Aorta (tissue), 5 donors: ENCODE measurements at regions not wholly inside any gene's neighbourhood (a gene's known extent, or its start where the extent isn't known, plus 50 kb on each side); places are given as distances from the start of the nearest gene placed in this dataset.

Experiments
- ATAC-seq: fragments of 200-7000 bp; cut with Tn5 transposase; one replicate; pipeline ENCODE4 v1.9.1; 2022; ENCODE audit warnings: moderate library complexity; ENCODE audit not compliant: low FRiP score
- DNase-seq, 2 donors: peaks; one replicate each; pipeline ENCODE4 v3.0.0-alpha.2; 2020
- H3K27ac ChIP-seq, 2 donors: one replicate each; pipeline ENCODE4 v1.5.1; 2013; ENCODE audit warnings: low read length in 2 of 2, mild to moderate bottlenecking in 2 of 2, moderate library complexity in 2 of 2, control low read depth in 1 of 2, inconsistent platforms in 1 of 2, low read depth in 1 of 2
- H3K27me3 ChIP-seq, 2 donors: one replicate each; pipeline ENCODE4 v1.6.1; 2013; ENCODE audit warnings: control low read depth in 1 of 2, low read length in 1 of 2, mild to moderate bottlenecking in 1 of 2, moderate library complexity in 1 of 2; ENCODE audit not compliant: insufficient read depth in 2 of 2, control insufficient read depth in 1 of 2
- H3K36me3 ChIP-seq, 2 donors: one replicate each; pipeline ENCODE4 v1.6.1; 2013; ENCODE audit warnings: control low read depth in 1 of 2, low read length in 1 of 2, mild to moderate bottlenecking in 1 of 2; ENCODE audit not compliant: insufficient read depth in 2 of 2, control insufficient read depth in 1 of 2
- H3K4me1 ChIP-seq, 2 donors: one replicate each; pipeline ENCODE4 v1.6.1; 2013; ENCODE audit warnings: low read length in 2 of 2, control low read depth in 1 of 2, mild to moderate bottlenecking in 1 of 2, moderate library complexity in 1 of 2; ENCODE audit not compliant: insufficient read depth in 2 of 2, control insufficient read depth in 1 of 2
- H3K4me3 ChIP-seq, 2 donors: one replicate each; pipeline ENCODE4 v1.5.1; 2013; ENCODE audit warnings: low read length in 2 of 2, control low read depth in 1 of 2, mild to moderate bottlenecking in 1 of 2
- H3K9me3 ChIP-seq: one replicate; pipeline ENCODE4 v1.6.1; 2013; ENCODE audit warnings: mild to moderate bottlenecking, low read length; ENCODE audit not compliant: control insufficient read depth
- WGBS, 2 donors: extraction: QIAGEN DNeasy Blood & Tissue Kit; methylation state at CpG; one replicate each; pipeline ENCODE4 v1.1.7; 2013; 5-methylcytosine and 5-hydroxymethylcytosine counted together
- intact Hi-C, 2 donors: fragments of 100-400 bp; cut with DNase I; formaldehyde crosslinking; loops; one replicate each; pipeline versions ENCODE4 v1.14.2 to v1.15.0; 2022
- donor health status: healthy with polysubstance abuse.
- donor health status: Bipolar disorder and iron deficiency.
- donor health status: DM: no; HTN: no; CAD: no.
- donor health status: DM: no; HTN: no; CAD: no.
- donor health status: DM: yes; HTN: yes; CAD: no.

GRCh38 chr10:31650010-31650409, 278.6 kb downstream of the ARHGAP12 start:
- Histone ChIP-seq H3K36me3 (no peaks in the 10 kb centered on the region), H3K27me3 (no peaks in the 10 kb centered on the region), H3K27ac (peak overlapping the region; percentile 79 to 94), H3K9me3 (no peaks in the 10 kb centered on the region), H3K4me1 (peaks cover 0 to 4% of the 10 kb centered on the region in 2 donors), H3K4me3 (peak overlapping the region; percentile 50 to 80)
- peak; percentile 87 for ATAC-seq
- intact Hi-C loops = no loop called here
- 5% methylated on average over 8 of the region's 8 CpGs for WGBS, 2 donors
- DNase-seq = peak; percentile 91 to 94

GRCh38 chr10:31648966-31649365, 279.7 kb downstream of the ARHGAP12 start:
- Histone ChIP-seq H3K27me3 (no peaks in the 10 kb centered on the region), H3K9me3 (no peaks in the 10 kb centered on the region), H3K4me1 (peaks cover 0 to 4% of the 10 kb centered on the region in 2 donors), H3K27ac (peak overlapping the region; percentile 23 to 85), H3K4me3 (no peak overlapping the region), H3K36me3 (no peaks in the 10 kb centered on the region)
- intact Hi-C loops = loop anchor here (2.0 to 5.0 kb wide), 3 partner anchors 46 to 108 kb away; no protein-coding TSS in a partner anchor
- ATAC-seq (no peak), DNase-seq (no peak)
- WGBS, 2 donors = 16 to 22% methylated on average over 8 of the region's 8 CpGs

GRCh38 chr10:31647861-31648260, 280.8 kb downstream of the ARHGAP12 start:
- Histone ChIP-seq H3K4me1 (peaks cover 0 to 4% of the 10 kb centered on the region in 2 donors), H3K36me3 (no peaks in the 10 kb centered on the region), H3K4me3 (no peak overlapping the region), H3K27ac (no peak overlapping the region), H3K9me3 (no peaks in the 10 kb centered on the region), H3K27me3 (no peaks in the 10 kb centered on the region)
- WGBS, 2 donors = 87 to 96% methylated on average over 5 of the region's 5 CpGs
- DNase-seq (no peak), ATAC-seq (no peak)
- intact Hi-C loops = loop anchor here (2.0 to 5.0 kb wide), 3 partner anchors 45 to 109 kb away; no protein-coding TSS in a partner anchor

- H3K27ac ChIP-seq = no peak overlapping the region
- H3K9me3 ChIP-seq = no peaks in the 10 kb centered on the region
- peaks cover 0 to 4% of the 10 kb centered on the region in 2 donors for H3K4me1 ChIP-seq
- no peak for ATAC-seq
- no peak overlapping the region for H3K4me3 ChIP-seq
- intact Hi-C loops = loop anchor here (5.0 kb wide), 2 partner anchors 44 to 111 kb away; no protein-coding TSS in a partner anchor
- H3K36me3 ChIP-seq = no peaks in the 10 kb centered on the region
- H3K27me3 ChIP-seq = no peaks in the 10 kb centered on the region
- no peak for DNase-seq
- WGBS, 2 donors = 95 to 97% methylated on average over 4 of the region's 4 CpGs
These were observed 282.1 kb downstream of the ARHGAP12 start for GRCh38 chr10:31646519-31646918.

GRCh38 chr10:31645786-31646185, 282.8 kb downstream of the ARHGAP12 start:
- Histone ChIP-seq H3K36me3 (no peaks in the 10 kb centered on the region), H3K4me3 (no peak overlapping the region), H3K4me1 (peaks cover 0 to 4% of the 10 kb centered on the region in 2 donors), H3K27me3 (no peaks in the 10 kb centered on the region), H3K27ac (no peak overlapping the region), H3K9me3 (no peaks in the 10 kb centered on the region)
- DNase-seq = no peak
- no peak for ATAC-seq
- 94% methylated on average over 6 of the region's 6 CpGs for WGBS, 2 donors
- intact Hi-C loops = loop anchor here (5.0 kb wide), 2 partner anchors 43 to 112 kb away; no protein-coding TSS in a partner anchor

GRCh38 chr10:31644931-31645633, 283.5 kb downstream of the ARHGAP12 start:
- Histone ChIP-seq H3K27me3 (no peaks in the 10 kb centered on the region), H3K4me1 (peaks cover 0 to under 1% of the 10 kb centered on the region in 2 donors), H3K27ac (no peak overlapping the region), H3K36me3 (no peaks in the 10 kb centered on the region), H3K9me3 (no peaks in the 10 kb centered on the region), H3K4me3 (no peak overlapping the region)
- WGBS, 2 donors = 96 to 99% methylated on average over 4 of the region's 4 CpGs
- DNase-seq = no peak
- intact Hi-C loops = loop anchor here (5.0 kb wide), 2 partner anchors 43 to 112 kb away; no protein-coding TSS in a partner anchor
- no peak for ATAC-seq

- ATAC-seq (no peak), DNase-seq (no peak)
- intact Hi-C loops = no loop called here
- WGBS, 2 donors = 89 to 91% methylated on average over 1 of the region's 1 CpG
- Histone ChIP-seq H3K4me3 (no peak overlapping the region), H3K4me1 (no peaks in the 10 kb centered on the region), H3K27me3 (no peaks in the 10 kb centered on the region), H3K36me3 (no peaks in the 10 kb centered on the region), H3K27ac (no peak overlapping the region), H3K9me3 (no peaks in the 10 kb centered on the region)
These were observed 286.4 kb downstream of the ARHGAP12 start for GRCh38 chr10:31642281-31642680.

- no peaks in the 10 kb centered on the region for H3K4me1 ChIP-seq
- intact Hi-C loops = no loop called here
- no peaks in the 10 kb centered on the region for H3K36me3 ChIP-seq
- ATAC-seq (no peak), DNase-seq (no peak)
- H3K27me3 ChIP-seq = no peaks in the 10 kb centered on the region
- H3K27ac ChIP-seq = no peak overlapping the region
- WGBS, 2 donors = 70 to 82% methylated on average over 2 of the region's 2 CpGs
- peaks cover 3% of the 10 kb centered on the region for H3K9me3 ChIP-seq
- H3K4me3 ChIP-seq = no peak overlapping the region
These were observed 293.1 kb downstream of the ARHGAP12 start for GRCh38 chr10:31635415-31636065.
